Heart left ventricle (tissue), 16 donors: ENCODE measurements at regions not wholly inside any gene's neighbourhood (a gene's known extent, or its start where the extent isn't known, plus 50 kb on each side); places are given as distances from the start of the nearest gene placed in this dataset.
"Not testable (repeated sequence)": the region's sequence is repeated elsewhere in the genome, so short reads cannot be mapped to it uniquely, and the experiment has no call there.

Experiments
- ATAC-seq, 4 donors: fragments of 200-7000 bp; cut with Tn5 transposase; one replicate each; pipeline ENCODE4 v1.9.1; 2020 to 2022; ENCODE audit warnings: moderate library complexity in 4 of 4, mild to moderate bottlenecking in 3 of 4, moderate number of reproducible peaks in 1 of 4
- DNase-seq, 5 donors: peaks; one replicate each; pipeline ENCODE4 v3.0.0-alpha.2; 2020
- H3K27ac ChIP-seq, 12 donors: fragments of 200-600 bp; sonication (generic) in 4 of 12; one replicate each; pipeline versions ENCODE4 v1.5.0 to v1.8.0; 2016 to 2022; ENCODE audit warnings: mild to moderate bottlenecking in 2 of 12
- H3K27me3 ChIP-seq, 9 donors: fragments of 200-600 bp; sonication (generic) in 2 of 9; one replicate each; pipeline versions ENCODE4 v1.5.1 to v1.8.0; 2016 to 2022; ENCODE audit warnings: mild to moderate bottlenecking in 3 of 9
- H3K36me3 ChIP-seq, 9 donors: fragments of 200-600 bp; sonication (generic) in 2 of 9; one replicate each; pipeline versions ENCODE4 v1.5.0 to v1.8.0; 2018 to 2022; ENCODE audit warnings: mild to moderate bottlenecking in 2 of 9
- H3K4me1 ChIP-seq, 12 donors: fragments of 200-600 bp; sonication (generic) in 4 of 12; one replicate each; pipeline versions ENCODE4 v1.5.0 to v1.8.0; 2016 to 2022; ENCODE audit warnings: mild to moderate bottlenecking in 3 of 12
- H3K4me3 ChIP-seq, 12 donors: fragments of 200-600 bp; sonication (generic) in 4 of 12; one replicate each; pipeline versions ENCODE4 v1.5.0 to v1.8.0; 2017 to 2022; ENCODE audit warnings: mild to moderate bottlenecking in 9 of 12, moderate library complexity in 4 of 12
- H3K9me3 ChIP-seq, 12 donors: fragments of 200-600 bp; sonication (generic) in 4 of 12; one replicate each; pipeline versions ENCODE4 v1.5.0 to v1.8.0; 2016 to 2022; ENCODE audit warnings: mild to moderate bottlenecking in 1 of 12
- CTCF ChIP-seq, 12 donors: fragments of 200-600 bp; sonication (generic) in 4 of 12; IDR thresholded peaks; one replicate each; pipeline versions ENCODE4 v1.5.0 to v1.8.0; 2018 to 2022; ENCODE audit warnings: antibody characterized with exemption in 12 of 12, mild to moderate bottlenecking in 5 of 12
- POLR2A ChIP-seq, 2 donors: fragments of 450-650 bp; IDR thresholded peaks; one replicate each; pipeline ENCODE4 v1.6.1; 2017; ENCODE audit warnings: antibody characterized with exemption in 2 of 2, mild to moderate bottlenecking in 2 of 2, moderate library complexity in 2 of 2
- WGBS, 4 donors: extraction: QIAGEN DNeasy Blood & Tissue Kit in 2 of 4; methylation state at CpG; one replicate each; pipeline versions ENCODE4 v1.1.5 to v1.1.7; 2013 to 2018; 5-methylcytosine and 5-hydroxymethylcytosine counted together
- intact Hi-C, 10 donors: fragments of 100-400 bp; cut with DNase I; formaldehyde crosslinking; loops; one replicate each; pipeline versions ENCODE4 v1.11.1 to v1.14.2; 2022
- donor health status: ischemic (EF 13 %, LVEDD 7.1; RV severe dilation, severe dysfunction).
- donor health status: healthy with polysubstance abuse.
- donor health status: DM: no; HTN: yes; CAD: no.
- donor health status: DM: no; HTN: no; CAD: no.
- donor health status: ischemic (EF 25% LVEDD 6.9; RV normal size, moderate dysfunction).
- donor health status: ischemic (EF 25% LVEDD 5.7; RV mildly dilated, moderate dysfunction).
- donor health status: healthy.
- donor health status: DM: yes; HTN: yes; CAD: no.
- donor health status: ischemic (EF 35%, LVEDD 5.7; RV mildly dilated, moderate dysfunction).
- donor health status: nonischemic (EF 11% LVEDD 7.7; RV severe dilation, severe dysfunction).
- donor health status: DM: yes; HTN: yes; CAD: no.
- donor health status: PGD.
- donor health status: ischemic (EF 29% LVEDD 5.4; RV normal size, mild dysfunction).
- donor health status: nonischemic (EF 23%, LVEDD 6.1; RV moderate dilation, normal function).

- Histone ChIP-seq H3K27ac (no peak overlapping the region), H3K4me1 (peaks cover 0 to 6% (median 0%) of the 10 kb centered on the region in 12 donors), H3K27me3 (no peaks in the 10 kb centered on the region), H3K9me3 (no peaks in the 10 kb centered on the region), H3K36me3 (no peaks in the 10 kb centered on the region), H3K4me3 (no peak overlapping the region)
- DNase-seq = no peak
- ATAC-seq = peak in 1 of 4 donors; percentile 29
- intact Hi-C loops = no loop called here
- TF ChIP-seq CTCF (IDR thresholded peaks at IDR 0.05) = no peak
- no peak for TF ChIP-seq POLR2A (IDR thresholded peaks at IDR 0.05)
- 91 to 97% (median 93%) methylated on average over 13 to 23 of the region's 23 CpGs for WGBS, 4 donors
These were observed 193.9 kb downstream of the LARP7 start for GRCh38 chr4:112830753-112831386.

GRCh38 chr4:112832493-112832892, 195.6 kb downstream of the LARP7 start:
- no peak overlapping the region for H3K27ac ChIP-seq
- no peak overlapping the region for H3K4me3 ChIP-seq
- ATAC-seq (no peak), DNase-seq (no peak)
- no peaks in the 10 kb centered on the region for H3K36me3 ChIP-seq
- peaks cover 0 to 6% (median 0%) of the 10 kb centered on the region in 12 donors for H3K4me1 ChIP-seq
- no peaks in the 10 kb centered on the region for H3K27me3 ChIP-seq
- H3K9me3 ChIP-seq = no peaks in the 10 kb centered on the region
- intact Hi-C loops = no loop called here
- TF ChIP-seq CTCF (IDR thresholded peaks at IDR 0.05) (no peak), POLR2A (IDR thresholded peaks at IDR 0.05) (no peak)

- Histone ChIP-seq H3K9me3 (no peaks in the 10 kb centered on the region), H3K4me3 (no peak overlapping the region), H3K27me3 (no peaks in the 10 kb centered on the region), H3K36me3 (no peaks in the 10 kb centered on the region), H3K4me1 (peaks cover 0 to 18% (median 0%) of the 10 kb centered on the region in 12 donors), H3K27ac (no peak overlapping the region)
- no peak for DNase-seq
- intact Hi-C loops = no loop called here
- 0 to 87% (median 22%) methylated on average over 1 of the region's 1 CpG for WGBS, 4 donors
- no peak for TF ChIP-seq POLR2A (IDR thresholded peaks at IDR 0.05)
- TF ChIP-seq CTCF (IDR thresholded peaks at IDR 0.05) = no peak
- no peak for ATAC-seq
These were observed 200.0 kb downstream of the LARP7 start for GRCh38 chr4:112836895-112837294.

GRCh38 chr4:112838015-112838414, 201.1 kb downstream of the LARP7 start:
- intact Hi-C loops = not testable (repeated sequence)
- WGBS, 4 donors = 33 to 50% (median 46%) methylated on average over 1 of the region's 1 CpG
- ATAC-seq = peak in 1 of 4 donors; percentile 42

GRCh38 chr4:112840061-112840460, 203.1 kb downstream of the LARP7 start:
- Histone ChIP-seq H3K27me3 (no peaks in the 10 kb centered on the region), H3K4me1 (peaks cover 0 to 18% (median 0%) of the 10 kb centered on the region in 12 donors), H3K4me3 (no peak overlapping the region), H3K9me3 (no peaks in the 10 kb centered on the region), H3K36me3 (no peaks in the 10 kb centered on the region), H3K27ac (no peak overlapping the region)
- ATAC-seq (peak in 1 of 4 donors; percentile 31), DNase-seq (no peak)
- intact Hi-C loops = no loop called here
- TF ChIP-seq CTCF (IDR thresholded peaks at IDR 0.05) (no peak), POLR2A (IDR thresholded peaks at IDR 0.05) (no peak)

More at GRCh38 chr4:112838015-112838414, 201.1 kb downstream of the LARP7 start:
- H3K27ac ChIP-seq, H3K27me3 ChIP-seq, H3K9me3 ChIP-seq, DNase-seq, H3K36me3 ChIP-seq, H3K4me3 ChIP-seq: not testable (repeated sequence)
- peaks cover 0 to 18% (median 0%) of the 10 kb centered on the region in 12 donors for H3K4me1 ChIP-seq
